Panc1 (cell line): ENCODE measurements at regions not wholly inside any gene's neighbourhood (a gene's known extent, or its start where the extent isn't known, plus 50 kb on each side); places are given as distances from the start of the nearest gene placed in this dataset.

Source experiments
- CTCF ChIP-seq: fragments of 450-650 bp; IDR thresholded peaks from 2 replicates; pipeline ENCODE4 v1.5.1; 2017; ENCODE audit warnings: mild to moderate bottlenecking
- POLR2AphosphoS5 ChIP-seq: IDR thresholded peaks from 2 replicates; pipeline ENCODE4 v1.6.1; 2012; ENCODE audit warnings: mild to moderate bottlenecking, low read depth, low read length, moderate library complexity
- SIN3A ChIP-seq: IDR thresholded peaks from 2 replicates; pipeline ENCODE4 v1.6.1; 2012; ENCODE audit warnings: low read depth, mild to moderate bottlenecking, low read length, moderate library complexity, borderline replicate concordance; ENCODE audit not compliant: insufficient read depth
- TCF7L2 ChIP-seq: IDR thresholded peaks from 2 replicates; pipeline ENCODE4 v1.6.1; 2011; ENCODE audit warnings: mild to moderate bottlenecking, low read depth, low read length, inconsistent platforms
- TF ChIP-seq, protein P1 (sequence below), 2 experiments: IDR thresholded peaks; 2 replicates each; pipeline ENCODE4 v1.6.1; 2011 to 2012; ENCODE audit warnings: low read depth in 2 of 2, control low read depth in 1 of 2, low read length in 1 of 2, mild to moderate bottlenecking in 1 of 2, moderate library complexity in 1 of 2; ENCODE audit not compliant: insufficient read depth in 1 of 2

DNA sequence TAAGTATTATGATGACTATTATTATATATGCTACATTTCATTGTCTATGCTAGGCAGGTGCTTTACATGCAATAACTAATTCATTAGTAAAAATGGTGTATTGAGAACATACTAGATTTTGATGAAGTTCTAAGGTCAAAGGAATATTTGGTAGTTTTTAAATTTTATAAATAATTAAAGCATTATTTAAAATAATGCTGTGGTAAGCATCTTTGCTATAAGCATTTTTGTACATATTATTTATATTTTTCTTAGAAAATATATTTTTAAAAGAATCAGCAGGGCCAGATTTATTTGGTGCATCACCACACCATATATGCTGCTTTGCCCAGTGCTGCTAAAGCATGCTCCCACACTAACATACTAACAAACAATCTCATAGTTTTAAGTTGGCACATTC is 517.9 kb downstream of the C6orf118 start:
- TF ChIP-seq CTCF (no peak), POLR2AphosphoS5 (no peak), TCF7L2 (no peak), SIN3A (no peak)
- TF ChIP-seq, protein P1, sequence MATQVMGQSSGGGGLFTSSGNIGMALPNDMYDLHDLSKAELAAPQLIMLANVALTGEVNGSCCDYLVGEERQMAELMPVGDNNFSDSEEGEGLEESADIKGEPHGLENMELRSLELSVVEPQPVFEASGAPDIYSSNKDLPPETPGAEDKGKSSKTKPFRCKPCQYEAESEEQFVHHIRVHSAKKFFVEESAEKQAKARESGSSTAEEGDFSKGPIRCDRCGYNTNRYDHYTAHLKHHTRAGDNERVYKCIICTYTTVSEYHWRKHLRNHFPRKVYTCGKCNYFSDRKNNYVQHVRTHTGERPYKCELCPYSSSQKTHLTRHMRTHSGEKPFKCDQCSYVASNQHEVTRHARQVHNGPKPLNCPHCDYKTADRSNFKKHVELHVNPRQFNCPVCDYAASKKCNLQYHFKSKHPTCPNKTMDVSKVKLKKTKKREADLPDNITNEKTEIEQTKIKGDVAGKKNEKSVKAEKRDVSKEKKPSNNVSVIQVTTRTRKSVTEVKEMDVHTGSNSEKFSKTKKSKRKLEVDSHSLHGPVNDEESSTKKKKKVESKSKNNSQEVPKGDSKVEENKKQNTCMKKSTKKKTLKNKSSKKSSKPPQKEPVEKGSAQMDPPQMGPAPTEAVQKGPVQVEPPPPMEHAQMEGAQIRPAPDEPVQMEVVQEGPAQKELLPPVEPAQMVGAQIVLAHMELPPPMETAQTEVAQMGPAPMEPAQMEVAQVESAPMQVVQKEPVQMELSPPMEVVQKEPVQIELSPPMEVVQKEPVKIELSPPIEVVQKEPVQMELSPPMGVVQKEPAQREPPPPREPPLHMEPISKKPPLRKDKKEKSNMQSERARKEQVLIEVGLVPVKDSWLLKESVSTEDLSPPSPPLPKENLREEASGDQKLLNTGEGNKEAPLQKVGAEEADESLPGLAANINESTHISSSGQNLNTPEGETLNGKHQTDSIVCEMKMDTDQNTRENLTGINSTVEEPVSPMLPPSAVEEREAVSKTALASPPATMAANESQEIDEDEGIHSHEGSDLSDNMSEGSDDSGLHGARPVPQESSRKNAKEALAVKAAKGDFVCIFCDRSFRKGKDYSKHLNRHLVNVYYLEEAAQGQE (IDR thresholded peaks at IDR 0.05; ENCODE audit: insufficient read depth in 1 of 2, low read depth in 2 of 2, low read length in 1 of 2): no peak
